Gastroesophageal sphincter (tissue), 4 donors: ENCODE measurements at regions not wholly inside any gene's neighbourhood (a gene's known extent, or its start where the extent isn't known, plus 50 kb on each side); places are given as distances from the start of the nearest gene placed in this dataset.

Experiments
- ATAC-seq: fragments of 150-250 bp; one replicate; pipeline ENCODE4 v1.9.1; 2016; ENCODE audit warnings: mild to moderate bottlenecking, moderate library complexity
- H3K27ac ChIP-seq, 4 donors: fragments of 200-600 bp; sonication (generic) in 3 of 4; 1 replicate in 3 of 4; 2 replicates in 1 of 4; pipeline ENCODE4 v1.5.1; 2016 to 2019
- H3K27me3 ChIP-seq: fragments of 200-600 bp; sonication (generic); one replicate; pipeline ENCODE4 v1.5.1; 2019
- H3K36me3 ChIP-seq, 2 donors: fragments of 200-600 bp; sonication (generic); one replicate each; pipeline ENCODE4 v1.5.1; 2019; ENCODE audit warnings: control low read depth in 1 of 2
- H3K4me1 ChIP-seq, 3 donors: fragments of 200-600 bp; sonication (generic); 1 replicate in 2 of 3; 2 replicates in 1 of 3; pipeline ENCODE4 v1.5.1; 2016 to 2019; ENCODE audit warnings: control low read depth in 2 of 3
- H3K4me3 ChIP-seq, 2 donors: fragments of 200-600 bp; sonication (generic); one replicate each; pipeline ENCODE4 v1.5.1; 2019; ENCODE audit warnings: mild to moderate bottlenecking in 1 of 2, moderate library complexity in 1 of 2
- H3K9me3 ChIP-seq, 3 donors: fragments of 200-600 bp; sonication (generic); one replicate each; pipeline ENCODE4 v1.5.1; 2017 to 2019; ENCODE audit warnings: control low read depth in 2 of 3
- EP300 ChIP-seq: sonication (generic); formaldehyde crosslinking; IDR thresholded peaks from one replicate; pipeline ENCODE4 v1.6.1; 2017; ENCODE audit warnings: antibody characterized with exemption, mild to moderate bottlenecking
- POLR2A ChIP-seq, 2 donors: fragments of 450-650 bp; IDR thresholded peaks; one replicate each; pipeline ENCODE4 v1.6.1; 2017; ENCODE audit warnings: antibody characterized with exemption in 2 of 2, mild to moderate bottlenecking in 2 of 2, moderate library complexity in 1 of 2
- POLR2AphosphoS5 ChIP-seq: sonication (generic); formaldehyde crosslinking; IDR thresholded peaks from one replicate; pipeline ENCODE4 v1.6.1; 2017; ENCODE audit warnings: antibody characterized with exemption
- WGBS, 2 donors: methylation state at CpG; one replicate each; pipeline ENCODE4 v1.1.5; 2018; ENCODE audit warnings: low coverage in 1 of 2; 5-methylcytosine and 5-hydroxymethylcytosine counted together
- TF ChIP-seq, protein P1 (sequence below), 4 experiments: fragments of 200-600 bp in 2 of 4; fragments of 450-650 bp in 2 of 4; sonication (generic) in 1 of 4; IDR thresholded peaks; one replicate each; pipeline ENCODE4 v1.5.1; 2017 to 2019; ENCODE audit warnings: antibody characterized with exemption in 4 of 4, mild to moderate bottlenecking in 2 of 4, moderate library complexity in 2 of 4

GRCh38 chr11:98952107-98952506, 68.6 kb upstream of the CNTN5 start:
- no peaks in the 10 kb centered on the region for H3K4me1 ChIP-seq
- no peaks in the 10 kb centered on the region for H3K9me3 ChIP-seq
- H3K36me3 ChIP-seq, result no peaks in the 10 kb centered on the region
- ATAC-seq, result no peak
- WGBS, 2 donors, result 87 to 100% methylated on average over 2 of the region's 2 CpGs
- no peaks in the 10 kb centered on the region for H3K27me3 ChIP-seq
- no peak overlapping the region for H3K27ac ChIP-seq
- H3K4me3 ChIP-seq, result no peak overlapping the region
- no peak for TF ChIP-seq POLR2A (IDR thresholded peaks at IDR 0.05)
- TF ChIP-seq EP300, result no peak
- no peak for TF ChIP-seq POLR2AphosphoS5
- TF ChIP-seq, protein P1, sequence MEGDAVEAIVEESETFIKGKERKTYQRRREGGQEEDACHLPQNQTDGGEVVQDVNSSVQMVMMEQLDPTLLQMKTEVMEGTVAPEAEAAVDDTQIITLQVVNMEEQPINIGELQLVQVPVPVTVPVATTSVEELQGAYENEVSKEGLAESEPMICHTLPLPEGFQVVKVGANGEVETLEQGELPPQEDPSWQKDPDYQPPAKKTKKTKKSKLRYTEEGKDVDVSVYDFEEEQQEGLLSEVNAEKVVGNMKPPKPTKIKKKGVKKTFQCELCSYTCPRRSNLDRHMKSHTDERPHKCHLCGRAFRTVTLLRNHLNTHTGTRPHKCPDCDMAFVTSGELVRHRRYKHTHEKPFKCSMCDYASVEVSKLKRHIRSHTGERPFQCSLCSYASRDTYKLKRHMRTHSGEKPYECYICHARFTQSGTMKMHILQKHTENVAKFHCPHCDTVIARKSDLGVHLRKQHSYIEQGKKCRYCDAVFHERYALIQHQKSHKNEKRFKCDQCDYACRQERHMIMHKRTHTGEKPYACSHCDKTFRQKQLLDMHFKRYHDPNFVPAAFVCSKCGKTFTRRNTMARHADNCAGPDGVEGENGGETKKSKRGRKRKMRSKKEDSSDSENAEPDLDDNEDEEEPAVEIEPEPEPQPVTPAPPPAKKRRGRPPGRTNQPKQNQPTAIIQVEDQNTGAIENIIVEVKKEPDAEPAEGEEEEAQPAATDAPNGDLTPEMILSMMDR (IDR thresholded peaks at IDR 0.05), result no peak

- 43 to 50% methylated on average over 1 of the region's 1 CpG for WGBS, 2 donors
- H3K27me3 ChIP-seq, result no peaks in the 10 kb centered on the region
- no peaks in the 10 kb centered on the region for H3K9me3 ChIP-seq
- no peak for ATAC-seq
- no peaks in the 10 kb centered on the region for H3K36me3 ChIP-seq
- H3K4me3 ChIP-seq, result no peak overlapping the region
- H3K27ac ChIP-seq, result no peak overlapping the region
- TF ChIP-seq, protein P1 (IDR thresholded peaks at IDR 0.05), result no peak
- TF ChIP-seq POLR2A (IDR thresholded peaks at IDR 0.05) (no peak), EP300 (no peak)
- H3K4me1 ChIP-seq, result no peaks in the 10 kb centered on the region
These were observed 65.2 kb upstream of the CNTN5 start for GRCh38 chr11:98955551-98955950.

GRCh38 chr11:98964146-98964545, 56.6 kb upstream of the CNTN5 start:
- 77 to 85% methylated on average over 3 of the region's 3 CpGs for WGBS, 2 donors
- H3K27ac ChIP-seq, result no peak overlapping the region
- no peaks in the 10 kb centered on the region for H3K4me1 ChIP-seq
- TF ChIP-seq POLR2AphosphoS5, result no peak
- TF ChIP-seq POLR2A (IDR thresholded peaks at IDR 0.05), result no peak
- TF ChIP-seq EP300, result no peak
- TF ChIP-seq, protein P1 (IDR thresholded peaks at IDR 0.05), result no peak
- ATAC-seq, result no peak
- H3K9me3 ChIP-seq, result no peaks in the 10 kb centered on the region
- H3K4me3 ChIP-seq, result no peak overlapping the region
- no peaks in the 10 kb centered on the region for H3K36me3 ChIP-seq
- H3K27me3 ChIP-seq, result no peaks in the 10 kb centered on the region

GRCh38 chr11:98965358-98965757, 55.4 kb upstream of the CNTN5 start:
- Histone ChIP-seq H3K27me3 (no peaks in the 10 kb centered on the region), H3K4me3 (no peak overlapping the region), H3K4me1 (no peaks in the 10 kb centered on the region), H3K27ac (no peak overlapping the region), H3K9me3 (no peaks in the 10 kb centered on the region), H3K36me3 (no peaks in the 10 kb centered on the region)
- TF ChIP-seq POLR2A (IDR thresholded peaks at IDR 0.05) (no peak), POLR2AphosphoS5 (no peak), EP300 (no peak)
- TF ChIP-seq, protein P1 (IDR thresholded peaks at IDR 0.05), result no peak
- no peak for ATAC-seq
- 56 to 57% methylated on average over 1 of the region's 1 CpG for whole genome bisulfite sequencing, 2 donors

DNA sequence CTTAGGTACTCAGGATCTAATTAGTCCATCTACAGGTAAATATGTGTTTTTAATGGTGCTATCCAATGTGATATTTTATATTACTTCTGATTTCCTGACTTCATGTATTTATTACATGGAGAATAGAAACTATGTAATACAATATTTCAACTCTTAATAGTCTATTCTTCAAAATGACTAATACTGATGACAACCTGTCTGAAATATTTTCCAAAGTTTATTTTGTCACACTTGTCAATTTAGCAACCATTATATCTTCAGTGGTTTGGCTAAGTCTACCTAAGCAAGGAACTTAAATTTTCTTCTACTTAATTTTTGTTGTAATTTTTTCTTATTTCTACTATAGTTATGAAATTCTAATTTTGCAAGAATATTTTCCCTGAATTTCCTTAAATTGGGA, 55.0 kb upstream of the CNTN5 start:
- no peaks in the 10 kb centered on the region for H3K9me3 ChIP-seq
- TF ChIP-seq, protein P1 (IDR thresholded peaks at IDR 0.05), result no peak
- no peak for ATAC-seq
- H3K36me3 ChIP-seq, result no peaks in the 10 kb centered on the region
- no peaks in the 10 kb centered on the region for H3K27me3 ChIP-seq
- no peaks in the 10 kb centered on the region for H3K4me1 ChIP-seq
- H3K27ac ChIP-seq, result no peak overlapping the region
- H3K4me3 ChIP-seq, result no peak overlapping the region
